Fibroblast of lung (primary cell): ENCODE measurements at regions not wholly inside any gene's neighbourhood (a gene's known extent, or its start where the extent isn't known, plus 50 kb on each side); places are given as distances from the start of the nearest gene placed in this dataset.

Experiments used
- DNase-seq, 2 donors: peaks; one replicate each; pipeline versions ENCODE4 v3.0.0 to v3.0.0-alpha.2; 2010; ENCODE audit warnings: low read depth in 2 of 2
- H2AFZ ChIP-seq: 2 replicates; pipeline ENCODE4 v1.5.1; 2012; ENCODE audit warnings: low read length, control low read depth, inconsistent platforms
- H3K27ac ChIP-seq: 2 replicates; pipeline ENCODE4 v1.5.1; 2011; ENCODE audit warnings: low read length, control low read depth; ENCODE audit not compliant: insufficient read depth
- H3K27me3 ChIP-seq: 2 replicates; pipeline ENCODE4 v1.5.1; 2011; ENCODE audit warnings: mild to moderate bottlenecking, low read length; ENCODE audit not compliant: control insufficient read depth, insufficient read depth
- H3K36me3 ChIP-seq: 2 replicates; pipeline ENCODE4 v1.5.1; 2011; ENCODE audit warnings: low read length; ENCODE audit not compliant: control insufficient read depth, insufficient read depth
- H3K4me1 ChIP-seq: 2 replicates; pipeline ENCODE4 v1.5.1; 2011; ENCODE audit warnings: low read length; ENCODE audit not compliant: control insufficient read depth, insufficient read depth; ENCODE audit errors: extremely low read depth
- H3K4me2 ChIP-seq: 2 replicates; pipeline ENCODE4 v1.5.1; 2011; ENCODE audit warnings: low read length, control low read depth; ENCODE audit not compliant: insufficient read depth; ENCODE audit errors: extremely low read depth
- H3K4me3 ChIP-seq, 4 experiments: fragments of 200-600 bp in 1 of 4; sonication (generic) in 1 of 4; replicated peaks in 1 of 4; 2 replicates each; pipeline ENCODE4 v1.5.1; 2011 to 2016; ENCODE audit warnings: low read length in 4 of 4, low read depth in 3 of 4, mild to moderate bottlenecking in 3 of 4, control low read depth in 2 of 4, inconsistent platforms in 1 of 4, mixed read lengths in 1 of 4; ENCODE audit not compliant: insufficient read depth in 1 of 4; ENCODE audit errors: control extremely low read depth in 1 of 4
- H3K79me2 ChIP-seq: 2 replicates; pipeline ENCODE4 v1.5.1; 2012; ENCODE audit warnings: mild to moderate bottlenecking, low read length, inconsistent platforms; ENCODE audit not compliant: control insufficient read depth, insufficient read depth
- H3K9ac ChIP-seq: 2 replicates; pipeline ENCODE4 v1.5.1; 2011; ENCODE audit warnings: mild to moderate bottlenecking, low read length, control low read depth; ENCODE audit not compliant: insufficient read depth
- H3K9me3 ChIP-seq: 2 replicates; pipeline ENCODE4 v1.5.1; 2012; ENCODE audit warnings: low read depth, low read length; ENCODE audit not compliant: control insufficient read depth, insufficient read depth
- H4K20me1 ChIP-seq: 2 replicates; pipeline ENCODE4 v1.5.1; 2011; ENCODE audit warnings: low read length; ENCODE audit not compliant: control insufficient read depth, insufficient read depth; ENCODE audit errors: extremely low read depth
- EZH2 ChIP-seq: IDR thresholded peaks from 2 replicates; pipeline ENCODE4 v1.5.1; 2012; ENCODE audit warnings: low read length, control low read depth, mild to moderate bottlenecking; ENCODE audit errors: missing control alignments
- TF ChIP-seq, protein P1 (sequence below), 2 donors: IDR thresholded peaks in 1 of 2; conservative IDR thresholded peaks in 1 of 2; 1 replicate in 1 of 2; 2 replicates in 1 of 2; pipeline ENCODE4 v1.5.1; 2011 to 2012; ENCODE audit warnings: low read length in 2 of 2, control low read depth in 1 of 2, inconsistent platforms in 1 of 2, low read depth in 1 of 2, mild to moderate bottlenecking in 1 of 2

DNA sequence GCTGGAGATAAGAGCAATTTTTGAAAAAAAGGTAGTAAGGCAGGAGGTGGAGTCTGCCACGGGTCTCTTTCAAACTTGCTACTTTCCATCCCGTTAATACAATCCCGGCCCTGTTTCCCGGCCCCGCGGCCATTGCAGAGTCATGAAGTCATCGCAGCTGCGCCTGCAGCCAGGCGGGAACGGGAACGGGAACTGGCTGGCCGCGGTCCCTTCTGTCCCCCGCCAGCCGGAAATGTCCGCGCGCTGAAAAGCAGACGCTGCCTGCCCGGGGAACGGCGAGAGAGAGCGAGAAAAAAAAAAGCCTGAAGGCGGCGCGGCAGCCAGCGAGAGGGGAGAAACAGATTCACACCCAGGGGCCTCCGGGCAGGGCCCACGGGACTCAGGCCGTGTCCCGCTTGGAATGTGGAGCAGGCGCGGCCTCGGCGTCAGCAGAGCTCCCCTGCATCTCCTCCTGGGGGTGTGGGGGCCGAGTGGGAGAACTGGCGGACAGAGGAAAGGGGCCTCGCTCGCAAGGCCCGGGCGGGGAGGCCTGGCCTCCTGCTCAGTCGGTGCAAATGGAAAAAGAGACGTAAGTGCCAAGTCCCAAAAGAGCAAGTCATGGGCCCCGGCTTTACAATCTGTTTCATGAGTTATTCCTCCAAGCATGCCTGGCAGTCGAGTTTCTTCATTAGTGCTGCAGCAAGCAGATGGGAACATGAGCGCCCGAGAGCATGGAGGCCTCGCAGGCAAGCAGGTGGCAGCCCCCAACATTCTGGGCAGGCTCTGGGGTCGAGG, 201.2 kb upstream of the GAS1 start:
- no peaks in the 10 kb centered on the region for H3K36me3 ChIP-seq
- TF ChIP-seq, protein P1, sequence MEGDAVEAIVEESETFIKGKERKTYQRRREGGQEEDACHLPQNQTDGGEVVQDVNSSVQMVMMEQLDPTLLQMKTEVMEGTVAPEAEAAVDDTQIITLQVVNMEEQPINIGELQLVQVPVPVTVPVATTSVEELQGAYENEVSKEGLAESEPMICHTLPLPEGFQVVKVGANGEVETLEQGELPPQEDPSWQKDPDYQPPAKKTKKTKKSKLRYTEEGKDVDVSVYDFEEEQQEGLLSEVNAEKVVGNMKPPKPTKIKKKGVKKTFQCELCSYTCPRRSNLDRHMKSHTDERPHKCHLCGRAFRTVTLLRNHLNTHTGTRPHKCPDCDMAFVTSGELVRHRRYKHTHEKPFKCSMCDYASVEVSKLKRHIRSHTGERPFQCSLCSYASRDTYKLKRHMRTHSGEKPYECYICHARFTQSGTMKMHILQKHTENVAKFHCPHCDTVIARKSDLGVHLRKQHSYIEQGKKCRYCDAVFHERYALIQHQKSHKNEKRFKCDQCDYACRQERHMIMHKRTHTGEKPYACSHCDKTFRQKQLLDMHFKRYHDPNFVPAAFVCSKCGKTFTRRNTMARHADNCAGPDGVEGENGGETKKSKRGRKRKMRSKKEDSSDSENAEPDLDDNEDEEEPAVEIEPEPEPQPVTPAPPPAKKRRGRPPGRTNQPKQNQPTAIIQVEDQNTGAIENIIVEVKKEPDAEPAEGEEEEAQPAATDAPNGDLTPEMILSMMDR (conservative IDR thresholded peaks at IDR 0.05 in 1 of 2, IDR thresholded peaks at IDR 0.05 in 1 of 2; ENCODE audit: low read depth in 1 of 2, low read length in 2 of 2): no peak
- TF ChIP-seq EZH2: no peak
- peaks cover 5% of the 10 kb centered on the region for H3K4me1 ChIP-seq
- H2AFZ ChIP-seq: peak overlapping the region; percentile 62
- H3K79me2 ChIP-seq: no peaks in the 10 kb centered on the region
- H3K4me3 ChIP-seq: peak overlapping the region; percentile 12 to 51 (median 24)
- H3K9ac ChIP-seq: peak overlapping the region; percentile 79
- H4K20me1 ChIP-seq: no peaks in the 10 kb centered on the region
- H3K27me3 ChIP-seq: no peaks in the 10 kb centered on the region
- H3K27ac ChIP-seq: peak overlapping the region; percentile 88
- peak; percentile 72 to 80 for DNase-seq
- peak overlapping the region; percentile 9 for H3K4me2 ChIP-seq
- no peaks in the 10 kb centered on the region for H3K9me3 ChIP-seq

- H3K27ac ChIP-seq: no peak overlapping the region
- H2AFZ ChIP-seq: no peak overlapping the region
- no peaks in the 10 kb centered on the region for H3K9me3 ChIP-seq
- no peaks in the 10 kb centered on the region for H3K27me3 ChIP-seq
- no peaks in the 10 kb centered on the region for H3K79me2 ChIP-seq
- H3K4me2 ChIP-seq: no peak overlapping the region
- TF ChIP-seq EZH2: no peak
- TF ChIP-seq, protein P1 (conservative IDR thresholded peaks at IDR 0.05 in 1 of 2, IDR thresholded peaks at IDR 0.05 in 1 of 2; ENCODE audit: low read depth in 1 of 2, low read length in 2 of 2): no peak
- H3K4me1 ChIP-seq: peaks cover 5% of the 10 kb centered on the region
- no peak overlapping the region for H3K4me3 ChIP-seq
- peak in 1 of 2 donors; percentile 20 for DNase-seq
- no peaks in the 10 kb centered on the region for H3K36me3 ChIP-seq
- no peak overlapping the region for H3K9ac ChIP-seq
- no peaks in the 10 kb centered on the region for H4K20me1 ChIP-seq
These were observed 202.5 kb upstream of the GAS1 start for GRCh38 chr9:87149799-87150198.

DNA sequence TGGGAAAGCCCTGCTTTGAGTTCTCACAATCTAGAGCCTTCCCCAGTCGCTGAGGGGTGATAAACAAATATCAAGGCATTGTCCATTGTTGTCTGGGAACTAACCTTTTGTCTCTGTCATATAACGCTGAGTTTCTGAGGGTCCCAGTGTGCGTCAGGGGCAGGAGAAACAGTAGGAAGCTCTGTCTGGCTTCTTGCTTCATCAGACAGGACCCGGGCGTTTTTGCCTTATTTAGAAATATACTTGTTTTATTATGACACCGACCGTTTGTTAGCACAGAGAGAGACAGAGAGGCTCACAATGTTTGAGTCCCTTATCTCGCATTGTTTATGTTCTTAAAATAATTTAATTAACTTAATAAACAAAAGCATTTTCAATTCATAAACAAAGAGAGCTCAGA, 204.9 kb upstream of the GAS1 start:
- H4K20me1 ChIP-seq: no peaks in the 10 kb centered on the region
- H3K9ac ChIP-seq: no peak overlapping the region
- H2AFZ ChIP-seq: no peak overlapping the region
- H3K27ac ChIP-seq: no peak overlapping the region
- H3K27me3 ChIP-seq: no peaks in the 10 kb centered on the region
- no peaks in the 10 kb centered on the region for H3K36me3 ChIP-seq
- no peak for TF ChIP-seq EZH2
- TF ChIP-seq, protein P1 (conservative IDR thresholded peaks at IDR 0.05 in 1 of 2, IDR thresholded peaks at IDR 0.05 in 1 of 2; ENCODE audit: low read depth in 1 of 2, low read length in 2 of 2): no peak
- peak in 1 of 2 donors; percentile 26 for DNase-seq
- peaks cover 5% of the 10 kb centered on the region for H3K4me1 ChIP-seq
- no peak overlapping the region for H3K4me3 ChIP-seq
- H3K9me3 ChIP-seq: no peaks in the 10 kb centered on the region
- H3K79me2 ChIP-seq: no peaks in the 10 kb centered on the region
- no peak overlapping the region for H3K4me2 ChIP-seq
